Fibroblast of mammary gland (primary cell): ENCODE measurements at regions not wholly inside any gene's neighbourhood (a gene's known extent, or its start where the extent isn't known, plus 50 kb on each side); places are given as distances from the start of the nearest gene placed in this dataset.
"Not testable (repeated sequence)": the region's sequence is repeated elsewhere in the genome, so short reads cannot be mapped to it uniquely, and the experiment has no call there.

Source experiments
- DNase-seq: peaks from one replicate; pipeline ENCODE4 v3.0.0-alpha.2; 2010; ENCODE audit warnings: low read depth
- H3K4me3 ChIP-seq: 2 replicates; pipeline ENCODE4 v1.5.1; 2011; ENCODE audit warnings: low read depth, mild to moderate bottlenecking, low read length, moderate library complexity; ENCODE audit not compliant: control insufficient read depth
- CTCF ChIP-seq: conservative IDR thresholded peaks from 2 replicates; pipeline ENCODE4 v1.5.1; 2011; ENCODE audit warnings: low read depth, low read length, inconsistent platforms; ENCODE audit not compliant: control insufficient read depth, insufficient read depth

- DNase-seq, result no peak
- TF ChIP-seq CTCF, result no peak
- H3K4me3 ChIP-seq, result no peak overlapping the region
Observed at GRCh38 chr18:75735291-75735690, 307.8 kb upstream of the SMIM21 start.

GRCh38 chr18:75730249-75730648, 302.7 kb upstream of the SMIM21 start:
- no peak overlapping the region for H3K4me3 ChIP-seq
- TF ChIP-seq CTCF, result no peak
- DNase-seq, result no peak

GRCh38 chr18:75728621-75729020, 301.1 kb upstream of the SMIM21 start:
- H3K4me3 ChIP-seq, result no peak overlapping the region
- peak; percentile 7 for DNase-seq
- no peak for TF ChIP-seq CTCF

GRCh38 chr18:75727456-75727855, 300.0 kb upstream of the SMIM21 start:
- H3K4me3 ChIP-seq, result no peak overlapping the region
- TF ChIP-seq CTCF, result peak; percentile 55
- DNase-seq, result peak; percentile 39

DNA sequence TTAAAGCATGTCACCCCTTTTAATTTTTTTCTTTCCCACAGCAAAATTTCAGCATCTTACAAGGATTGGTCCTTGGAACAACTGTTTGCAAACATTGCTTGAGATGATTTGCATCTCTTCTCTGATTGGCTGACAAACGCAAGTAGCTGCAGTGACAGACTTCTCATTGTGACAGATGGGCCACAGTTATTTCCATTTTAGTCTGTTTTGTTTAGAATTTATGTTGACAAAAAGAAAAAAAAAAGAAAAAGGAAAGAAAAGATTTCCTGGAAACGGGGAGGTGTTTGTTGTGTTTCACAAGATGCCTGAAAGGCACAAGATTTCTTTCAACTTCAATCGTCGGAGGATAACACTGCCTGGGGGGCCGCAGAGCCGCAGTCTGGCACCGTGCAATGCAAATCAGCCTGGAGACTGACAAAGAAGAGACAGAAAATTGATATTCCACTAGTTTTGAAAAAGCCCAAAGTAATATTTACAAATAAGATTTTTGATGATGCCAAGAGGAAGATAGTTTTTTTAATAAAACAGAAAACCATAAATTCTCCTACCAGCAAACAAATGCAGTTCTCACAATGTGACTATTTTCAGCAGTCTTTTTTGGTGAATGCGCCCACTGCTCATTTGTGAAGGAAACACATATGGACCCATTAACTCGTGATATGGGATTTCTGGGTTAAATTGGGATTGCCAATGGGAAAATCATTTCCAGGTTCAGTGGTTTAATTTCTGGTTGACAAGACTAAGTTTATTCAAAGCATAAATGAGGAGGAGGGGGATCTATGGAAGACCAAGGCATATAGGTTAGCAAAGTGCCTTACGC, 296.2 kb upstream of the SMIM21 start:
- H3K4me3 ChIP-seq, result no peak overlapping the region
- DNase-seq, result no peak
- TF ChIP-seq CTCF, result no peak

DNA sequence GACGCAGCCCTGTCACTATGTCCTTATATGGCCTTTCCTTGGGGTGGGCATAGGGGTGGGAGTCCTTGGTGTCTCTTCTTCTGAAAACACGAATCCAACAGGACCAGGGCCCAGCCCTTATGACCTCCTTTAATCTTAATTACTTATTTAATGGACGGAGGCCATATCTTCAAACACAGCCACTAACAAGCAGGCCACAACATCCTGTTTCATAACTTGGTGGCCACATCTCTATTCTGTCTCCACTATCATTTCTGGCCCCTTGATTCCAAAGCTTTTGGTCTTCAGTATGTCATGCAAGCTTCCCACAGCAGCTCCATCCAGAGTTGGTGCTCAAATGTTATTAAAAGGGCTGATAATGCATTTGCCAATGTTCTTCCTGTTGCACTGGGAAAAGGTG, 287.3 kb upstream of the SMIM21 start:
- no peak overlapping the region for H3K4me3 ChIP-seq

DNA sequence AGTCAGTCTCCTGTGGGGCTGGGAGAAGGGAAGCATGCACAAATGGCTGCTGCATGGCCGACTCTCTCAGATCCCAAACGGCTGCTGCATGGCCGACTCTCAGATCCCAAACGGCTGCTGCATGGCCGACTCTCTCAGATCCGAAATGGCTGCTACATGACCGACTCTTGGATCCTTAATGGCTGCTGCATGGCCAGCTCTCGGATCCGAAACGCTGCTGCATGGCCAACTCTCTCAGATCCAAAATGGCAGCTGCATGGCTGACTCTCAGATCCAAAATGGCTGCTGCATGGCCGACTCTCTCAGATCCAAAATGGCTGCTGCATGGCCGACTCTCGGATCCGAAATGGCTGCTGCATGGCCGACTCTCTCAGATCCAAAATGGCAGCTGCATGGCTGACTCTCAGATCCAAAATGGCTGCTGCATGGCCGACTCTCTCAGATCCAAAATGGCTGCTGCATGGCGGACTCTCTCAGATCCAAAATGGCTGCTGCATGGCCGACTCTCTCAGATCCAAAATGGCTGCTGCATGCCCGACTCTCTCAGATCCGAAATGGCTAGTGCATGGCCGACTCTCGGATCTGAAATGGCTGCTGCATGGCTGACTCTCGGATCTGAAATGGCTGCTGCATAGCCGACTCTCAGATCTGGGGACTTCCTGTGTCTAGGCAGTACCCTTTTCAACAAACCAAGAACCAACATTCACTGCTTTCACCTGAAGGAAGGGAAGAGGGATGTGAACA, 284.8 kb upstream of the SMIM21 start:
- not testable (repeated sequence) for H3K4me3 ChIP-seq, DNase-seq

More for the DNA sequence above, 287.3 kb upstream of the SMIM21 start:
- no peak for TF ChIP-seq CTCF
- no peak for DNase-seq
